ENCODE measurements at regions not wholly inside any gene's neighbourhood (a gene's known extent, or its start where the extent isn't known, plus 50 kb on each side); places are given as distances from the start of the nearest gene placed in this dataset.
"Not testable (repeated sequence)": the region's sequence is repeated elsewhere in the genome, so short reads cannot be mapped to it uniquely, and the experiment has no call there.

DNA sequence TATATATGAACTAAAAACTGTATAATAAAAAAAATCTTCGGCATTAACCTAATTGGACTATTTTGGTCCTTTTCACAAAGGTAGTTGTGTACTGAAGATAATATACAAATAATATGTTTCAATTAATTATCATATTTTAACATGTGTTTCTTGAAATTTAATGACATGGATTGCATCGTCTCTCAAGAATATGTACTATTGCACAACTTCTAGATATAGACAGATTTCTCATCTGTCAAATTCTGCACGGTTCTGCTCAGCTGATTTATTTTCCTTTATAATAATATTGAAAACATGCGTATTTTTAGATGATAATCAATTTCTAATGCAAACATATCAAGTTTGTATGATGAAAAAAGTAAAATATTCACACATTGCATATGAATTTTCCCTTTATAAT lies 498.7 kb upstream of the PABPC4L start:
- no peak for DNase-seq

DNA sequence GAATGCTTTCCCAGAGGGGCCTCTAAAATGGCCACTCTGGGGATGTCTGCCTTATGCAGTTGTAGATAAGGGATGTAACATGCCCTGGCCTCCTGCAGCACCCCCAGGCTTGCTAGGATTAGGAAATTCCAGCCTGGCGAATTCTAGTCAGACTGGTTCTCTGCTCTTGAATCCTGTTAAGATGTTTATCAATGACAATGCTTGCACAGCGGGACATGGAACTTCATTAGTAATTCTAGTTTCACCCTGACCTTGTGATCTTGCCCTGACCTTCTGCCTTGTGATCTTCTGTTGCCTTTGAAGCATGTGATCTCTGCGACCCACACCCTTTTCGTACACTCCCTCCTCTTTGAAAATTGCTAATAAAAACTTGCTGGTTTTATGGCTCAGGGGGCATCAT lies 497.2 kb upstream of the PABPC4L start:
- intact Hi-C loops (cut with DNase I; ENCODE audit: low total_unique reads); H3K27me3 ChIP-seq; H3K27ac ChIP-seq; H3K4me1 ChIP-seq; ATAC-seq; H3K4me3 ChIP-seq; H3K9me3 ChIP-seq; H3K36me3 ChIP-seq; in situ Hi-C loops (cut with MboI; ENCODE audit: low sequenced_read_pairs in 4 of 4); DNase-seq: not testable (repeated sequence)

More for the DNA sequence above, 498.7 kb upstream of the PABPC4L start:
- no peak for ATAC-seq
- H3K4me3 ChIP-seq: no peak overlapping the region
- TF ChIP-seq POLR2A (IDR thresholded peaks at IDR 0.05) (no peak), CTCF (IDR thresholded peaks at IDR 0.05 in 4 of 5, conservative IDR thresholded peaks at IDR 0.05 in 1 of 5) (no peak)
- H3K4me1 ChIP-seq: no peaks in the 10 kb centered on the region
- H3K9me3 ChIP-seq: no peaks in the 10 kb centered on the region
- no peak overlapping the region for H3K27ac ChIP-seq
- in situ Hi-C loops (cut with MboI; ENCODE audit: low sequenced_read_pairs in 4 of 4) (no loop called here), intact Hi-C loops (cut with DNase I; ENCODE audit: low total_unique reads) (no loop called here)
- H3K36me3 ChIP-seq: no peaks in the 10 kb centered on the region
- no peaks in the 10 kb centered on the region for H3K27me3 ChIP-seq

DNA sequence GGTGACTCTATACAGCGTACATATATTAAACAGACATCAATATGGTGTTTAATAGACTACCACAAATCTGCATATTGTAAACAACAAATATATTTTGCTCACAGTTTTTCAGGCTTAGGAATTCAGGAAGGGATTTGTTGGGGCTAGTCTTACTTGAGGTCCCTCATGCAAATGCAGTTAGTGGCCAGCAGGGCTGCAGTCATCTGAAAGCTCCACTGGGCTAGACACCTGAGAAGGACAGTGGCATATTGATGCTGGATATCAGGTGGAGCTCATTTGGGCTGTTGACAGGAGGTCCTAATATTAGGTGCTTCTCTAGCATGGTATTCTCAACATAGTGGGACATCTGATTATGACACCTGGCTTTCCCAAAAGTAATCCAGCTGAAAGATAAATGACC lies 493.8 kb upstream of the PABPC4L start:
- Histone ChIP-seq H3K27me3 (no peaks in the 10 kb centered on the region), H3K27ac (no peak overlapping the region), H3K4me1 (no peaks in the 10 kb centered on the region), H3K9me3 (no peaks in the 10 kb centered on the region), H3K4me3 (no peak overlapping the region), H3K36me3 (no peaks in the 10 kb centered on the region)
- intact Hi-C loops (cut with DNase I; ENCODE audit: low total_unique reads) (no loop called here), in situ Hi-C loops (cut with MboI; ENCODE audit: low sequenced_read_pairs in 4 of 4) (no loop called here)
- TF ChIP-seq POLR2A (IDR thresholded peaks at IDR 0.05): no peak
- ATAC-seq (no peak), DNase-seq (no peak)

DNA sequence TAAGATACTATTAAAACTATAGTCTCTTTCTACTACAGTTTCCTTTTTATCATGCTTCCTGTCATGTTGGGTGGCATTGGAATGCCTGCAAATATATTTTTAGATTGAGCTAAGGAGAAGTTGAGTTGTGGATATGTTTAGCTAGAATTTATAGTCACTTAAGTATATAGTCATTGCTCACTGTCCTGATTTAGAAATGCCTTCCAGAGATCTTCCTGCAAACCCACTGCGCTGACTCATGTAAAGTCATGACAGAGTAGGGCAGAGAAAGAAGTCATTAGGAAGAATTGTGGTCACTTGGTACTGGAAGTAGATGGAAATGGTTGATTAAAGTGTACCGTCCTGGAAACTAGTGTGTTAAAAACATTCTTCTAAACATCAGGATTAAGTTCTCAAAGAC lies 490.3 kb upstream of the PABPC4L start:
- Histone ChIP-seq H3K36me3 (no peaks in the 10 kb centered on the region), H3K9me3 (no peaks in the 10 kb centered on the region), H3K27ac (no peak overlapping the region), H3K4me1 (no peaks in the 10 kb centered on the region), H3K4me3 (no peak overlapping the region), H3K27me3 (no peaks in the 10 kb centered on the region)
- no peak for ATAC-seq
- in situ Hi-C loops (cut with MboI; ENCODE audit: low sequenced_read_pairs in 4 of 4): no loop called here
- TF ChIP-seq POLR2A (IDR thresholded peaks at IDR 0.05) (no peak), CTCF (IDR thresholded peaks at IDR 0.05 in 4 of 5, conservative IDR thresholded peaks at IDR 0.05 in 1 of 5) (no peak)
- no peak for DNase-seq
- intact Hi-C loops (cut with DNase I; ENCODE audit: low total_unique reads): no loop called here

DNA sequence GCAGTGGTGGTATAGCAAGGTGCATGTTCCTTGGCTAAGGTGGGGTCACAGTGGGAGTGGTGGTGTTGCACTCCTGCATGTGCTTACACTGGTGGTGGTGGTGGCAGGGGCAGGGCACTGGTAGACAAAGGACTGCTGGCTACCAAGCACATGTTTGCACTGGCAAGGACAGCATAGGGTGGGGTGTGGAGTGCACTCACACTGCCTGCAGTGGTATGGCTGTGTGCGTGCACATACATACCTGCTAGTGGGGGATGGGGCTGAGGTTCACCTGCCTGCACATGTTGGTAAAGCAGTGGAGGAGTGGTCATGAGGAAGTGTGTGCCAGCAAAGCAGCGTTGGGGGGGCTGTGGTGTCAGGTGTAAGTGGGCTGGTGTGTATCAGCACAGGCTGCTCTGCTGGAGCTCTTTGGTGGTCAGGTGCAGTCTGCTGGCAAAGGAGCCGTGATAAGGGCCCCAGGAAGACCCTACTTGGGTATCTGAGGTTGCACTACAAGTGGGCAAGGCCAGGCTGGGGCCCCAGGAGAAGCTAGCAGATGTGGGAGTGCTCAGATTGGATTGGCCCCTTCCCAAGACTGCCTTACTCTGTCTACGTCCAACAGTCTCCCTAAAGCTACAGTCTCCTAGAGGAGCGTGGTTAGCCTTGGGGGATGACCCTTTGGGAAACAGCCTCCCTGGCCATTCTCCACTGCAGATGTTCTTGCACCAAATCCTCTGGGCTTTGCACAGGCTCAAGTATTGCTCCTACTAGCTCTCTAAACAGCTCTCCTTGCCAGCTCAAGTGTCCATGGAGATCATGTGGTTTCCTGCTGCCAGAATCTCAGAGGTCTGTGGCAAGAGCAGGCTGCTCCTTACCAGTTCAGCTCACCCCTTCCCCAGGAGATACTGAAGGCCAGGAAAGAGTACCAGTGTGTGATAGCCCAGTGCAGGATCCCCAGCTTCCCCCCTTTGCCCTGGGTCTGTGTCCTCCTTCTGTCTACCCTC lies 486.3 kb upstream of the PABPC4L start:
- no peak for TF ChIP-seq CTCF (IDR thresholded peaks at IDR 0.05 in 4 of 5, conservative IDR thresholded peaks at IDR 0.05 in 1 of 5)
- no peak for TF ChIP-seq POLR2A (IDR thresholded peaks at IDR 0.05)
- intact Hi-C loops (cut with DNase I; ENCODE audit: low total_unique reads): no loop called here
- Histone ChIP-seq H3K4me3 (no peak overlapping the region), H3K36me3 (no peaks in the 10 kb centered on the region), H3K9me3 (no peaks in the 10 kb centered on the region), H3K27me3 (no peaks in the 10 kb centered on the region), H3K27ac (no peak overlapping the region), H3K4me1 (no peaks in the 10 kb centered on the region)
- DNase-seq (no peak), ATAC-seq (no peak)
- in situ Hi-C loops (cut with MboI; ENCODE audit: low sequenced_read_pairs in 4 of 4): no loop called here

Measured in gastrocnemius medialis (tissue), 4 donors.